CD14-positive monocyte (primary cell): ENCODE measurements at regions not wholly inside any gene's neighbourhood (a gene's known extent, or its start where the extent isn't known, plus 50 kb on each side); places are given as distances from the start of the nearest gene placed in this dataset.
A peak's percentile ranks its signal among the peaks of the same experiment; 100 is the strongest.

Source experiments
- DNase-seq, 3 donors: peaks; one replicate each; pipeline ENCODE4 v3.0.0-alpha.2; 2011 to 2022
- H2AFZ ChIP-seq: 2 replicates; pipeline ENCODE4 v1.6.0; 2012; ENCODE audit warnings: mild to moderate bottlenecking, low read depth, low read length, inconsistent platforms; ENCODE audit not compliant: insufficient read depth, poor library complexity, severe bottlenecking
- H3K27ac ChIP-seq, 2 donors: 1 replicate in 1 of 2; 2 replicates in 1 of 2; pipeline ENCODE4 v1.5.1; 2012 to 2013; ENCODE audit warnings: low read length in 2 of 2, control low read depth in 1 of 2, inconsistent platforms in 1 of 2, low read depth in 1 of 2, mild to moderate bottlenecking in 1 of 2
- H3K27me3 ChIP-seq, 2 donors: one replicate each; pipeline versions ENCODE4 v1.6.0 to v1.6.1; 2011 to 2013; ENCODE audit warnings: low read length in 2 of 2; ENCODE audit not compliant: control insufficient read depth in 2 of 2, insufficient read depth in 2 of 2
- H3K36me3 ChIP-seq, 2 donors: replicated peaks in 1 of 2; 1 replicate in 1 of 2; 2 replicates in 1 of 2; pipeline versions ENCODE4 v1.5.1 to v1.6.1; 2012 to 2013; ENCODE audit warnings: low read length in 2 of 2, control low read depth in 1 of 2, inconsistent platforms in 1 of 2, mild to moderate bottlenecking in 1 of 2; ENCODE audit not compliant: insufficient read depth in 2 of 2, control insufficient read depth in 1 of 2
- H3K4me1 ChIP-seq, 2 donors: 1 replicate in 1 of 2; 2 replicates in 1 of 2; pipeline versions ENCODE4 v1.5.1 to v1.6.1; 2012 to 2013; ENCODE audit warnings: low read length in 2 of 2, control low read depth in 1 of 2, inconsistent platforms in 1 of 2, mild to moderate bottlenecking in 1 of 2, moderate library complexity in 1 of 2; ENCODE audit not compliant: insufficient read depth in 2 of 2, control insufficient read depth in 1 of 2
- H3K4me2 ChIP-seq: replicated peaks from 2 replicates; pipeline ENCODE3; 2012; ENCODE audit warnings: low read length, moderate library complexity, mild to moderate bottlenecking; ENCODE audit not compliant: poor library complexity, severe bottlenecking; ENCODE audit errors: extremely low read depth
- H3K4me3 ChIP-seq, 3 experiments: fragments of 200-600 bp in 1 of 3; sonication (generic) in 1 of 3; replicated peaks in 1 of 3; 1 replicate in 2 of 3; 2 replicates in 1 of 3; pipeline ENCODE4 v1.5.1; 2011 to 2013; ENCODE audit warnings: low read length in 3 of 3, mild to moderate bottlenecking in 3 of 3, control low read depth in 2 of 3, low read depth in 2 of 3, inconsistent platforms in 1 of 3, moderate library complexity in 1 of 3
- H3K79me2 ChIP-seq: 2 replicates; pipeline ENCODE4 v1.6.0; 2012; ENCODE audit warnings: mild to moderate bottlenecking, control low read depth, inconsistent platforms, low read length, moderate library complexity; ENCODE audit not compliant: insufficient read depth
- H3K9ac ChIP-seq: 2 replicates; pipeline ENCODE4 v1.6.0; 2017; ENCODE audit warnings: low read length, mild to moderate bottlenecking; ENCODE audit not compliant: insufficient read depth, poor library complexity, severe bottlenecking
- H3K9me3 ChIP-seq, 2 donors: replicated peaks in 1 of 2; 1 replicate in 1 of 2; 2 replicates in 1 of 2; pipeline versions ENCODE4 v1.5.1 to v1.6.1; 2012 to 2013; ENCODE audit warnings: low read length in 2 of 2, control low read depth in 1 of 2; ENCODE audit not compliant: control insufficient read depth in 1 of 2, insufficient read depth in 1 of 2
- H4K20me1 ChIP-seq: 2 replicates; pipeline ENCODE4 v1.6.0; 2012; ENCODE audit warnings: mild to moderate bottlenecking, low read length, control low read depth, moderate library complexity; ENCODE audit not compliant: insufficient read depth
- H3K27ac Mint-ChIP-seq, 7 donors: one replicate each; pipeline ENCODE4 v1.8.0; 2020; ENCODE audit warnings: mild to moderate bottlenecking in 7 of 7, mixed read lengths in 7 of 7, moderate library complexity in 6 of 7, inconsistent platforms in 2 of 7
- H3K27me3 Mint-ChIP-seq, 3 donors: one replicate each; pipeline ENCODE4 v1.8.0; 2021 to 2022; ENCODE audit warnings: low read depth in 3 of 3, mild to moderate bottlenecking in 3 of 3, mixed read lengths in 3 of 3, moderate library complexity in 3 of 3, inconsistent platforms in 1 of 3
- H3K36me3 Mint-ChIP-seq, 2 donors: one replicate each; pipeline ENCODE4 v1.8.0; 2020; ENCODE audit warnings: mixed read lengths in 2 of 2, inconsistent platforms in 1 of 2, mild to moderate bottlenecking in 1 of 2
- H3K4me1 Mint-ChIP-seq: one replicate; pipeline ENCODE4 v1.8.0; 2020; ENCODE audit warnings: mild to moderate bottlenecking, mixed read lengths
- H3K4me3 Mint-ChIP-seq, 2 donors: one replicate each; pipeline ENCODE4 v1.8.0; 2020; ENCODE audit warnings: mild to moderate bottlenecking in 2 of 2, mixed read lengths in 2 of 2, moderate library complexity in 1 of 2
- H3K9me3 Mint-ChIP-seq, 7 donors: one replicate each; pipeline ENCODE4 v1.8.0; 2020 to 2022; ENCODE audit warnings: mixed read lengths in 7 of 7, mild to moderate bottlenecking in 6 of 7, moderate library complexity in 6 of 7, inconsistent platforms in 2 of 7
- CTCF ChIP-seq: fragments of 200-600 bp; IDR thresholded peaks from one replicate; pipeline ENCODE4 v1.8.0; 2022; ENCODE audit warnings: antibody characterized with exemption, mild to moderate bottlenecking
- WGBS: methylation state at CpG from one replicate; pipeline ENCODE4 v1.1.5; 2013; ENCODE audit warnings: missing lambda C conversion rate; ENCODE audit not compliant: insufficient coverage; 5-methylcytosine and 5-hydroxymethylcytosine counted together
- intact Hi-C, 2 donors: fragments of 100-400 bp; cut with micrococcal nuclease; formaldehyde crosslinking; loops; one replicate each; pipeline versions ENCODE4 v1.15.0 to v1.15.1; 2023

- DNase-seq, result no peak
- Histone ChIP-seq H3K79me2 (no peaks in the 10 kb centered on the region), H3K4me2 (no peak overlapping the region), H4K20me1 (no peaks in the 10 kb centered on the region), H3K27me3 (peaks cover 0 to 2% of the 10 kb centered on the region in 2 donors), H3K27ac (no peak overlapping the region), H3K9me3 (peaks cover 7 to 10% of the 10 kb centered on the region in 2 donors), H3K9ac (no peak overlapping the region), H3K4me3 (no peak overlapping the region), H3K4me1 (peaks cover 14 to 28% of the 10 kb centered on the region in 2 donors), H3K36me3 (no peaks in the 10 kb centered on the region), H2AFZ (no peak overlapping the region)
- Mint-ChIP-seq H3K27ac (peak overlapping the region in 3 of 7 donors; percentile 26 to 54 (median 33)), H3K4me1 (peaks cover 34% of the 10 kb centered on the region), H3K4me3 (no peak overlapping the region), H3K27me3 (peaks cover 4 to 11% (median 5%) of the 10 kb centered on the region in 3 donors), H3K9me3 (peaks cover 4 to 13% (median 11%) of the 10 kb centered on the region in 7 donors), H3K36me3 (peaks cover 2 to 5% of the 10 kb centered on the region in 2 donors)
- TF ChIP-seq CTCF, result no peak
- WGBS, result 94% methylated on average over 3 of the region's 4 CpGs
- intact Hi-C loops, result loop anchor here in 1 of 2 donors (10.0 kb wide), 1 partner anchor 731 kb away; no protein-coding TSS in a partner anchor
Measured at GRCh38 chr17:51373489-51374152, 113.3 kb downstream of the UTP18 start.

- H3K9ac ChIP-seq, result no peak overlapping the region
- H3K79me2 ChIP-seq, result no peaks in the 10 kb centered on the region
- Mint-ChIP-seq H3K36me3 (peaks cover 2 to 5% of the 10 kb centered on the region in 2 donors), H3K4me3 (peak overlapping the region; percentile 10 to 71), H3K4me1 (peaks cover 34% of the 10 kb centered on the region), H3K9me3 (peaks cover 4 to 13% (median 11%) of the 10 kb centered on the region in 7 donors), H3K27ac (peak overlapping the region in 3 of 7 donors; percentile 54 to 84 (median 74)), H3K27me3 (peaks cover 4 to 11% (median 7%) of the 10 kb centered on the region in 3 donors)
- intact Hi-C loops, result loop anchor here in 1 of 2 donors (10.0 kb wide), 1 partner anchor 731 kb away; no protein-coding TSS in a partner anchor
- TF ChIP-seq CTCF, result no peak
- WGBS, result no CpG with 5 or more reads among the region's 4 CpGs
- H2AFZ ChIP-seq, result no peak overlapping the region
- no peak overlapping the region for H3K4me2 ChIP-seq
- peaks cover 0 to 2% of the 10 kb centered on the region in 2 donors for H3K27me3 ChIP-seq
- H3K27ac ChIP-seq, result no peak overlapping the region
- no peak overlapping the region for H3K4me3 ChIP-seq
- peaks cover 14 to 28% of the 10 kb centered on the region in 2 donors for H3K4me1 ChIP-seq
- DNase-seq, result peak in 2 of 3 donors; percentile 59 to 63
- H3K9me3 ChIP-seq, result peaks cover 7 to 10% of the 10 kb centered on the region in 2 donors
- no peaks in the 10 kb centered on the region for H4K20me1 ChIP-seq
- H3K36me3 ChIP-seq, result no peaks in the 10 kb centered on the region
Measured at GRCh38 chr17:51374209-51374608, 113.9 kb downstream of the UTP18 start.
